HG02623 (cell line): ENCODE measurements at regions not wholly inside any gene's neighbourhood (a gene's known extent, or its start where the extent isn't known, plus 50 kb on each side); places are given as distances from the start of the nearest gene placed in this dataset.

ENCODE experiments used
- ATAC-seq: cut with Tn5 transposase; IDR thresholded peaks from one replicate; pipeline ENCODE4 v1.9.1; 2021; ENCODE audit warnings: moderate library complexity; ENCODE audit not compliant: unreplicated experiment

- ATAC-seq = no peak
Measured at GRCh38 chr10:6888434-6888833, 308.4 kb upstream of the PRKCQ start.

- ATAC-seq = no peak
Measured at GRCh38 chr10:6885284-6885683, 305.2 kb upstream of the PRKCQ start.

DNA sequence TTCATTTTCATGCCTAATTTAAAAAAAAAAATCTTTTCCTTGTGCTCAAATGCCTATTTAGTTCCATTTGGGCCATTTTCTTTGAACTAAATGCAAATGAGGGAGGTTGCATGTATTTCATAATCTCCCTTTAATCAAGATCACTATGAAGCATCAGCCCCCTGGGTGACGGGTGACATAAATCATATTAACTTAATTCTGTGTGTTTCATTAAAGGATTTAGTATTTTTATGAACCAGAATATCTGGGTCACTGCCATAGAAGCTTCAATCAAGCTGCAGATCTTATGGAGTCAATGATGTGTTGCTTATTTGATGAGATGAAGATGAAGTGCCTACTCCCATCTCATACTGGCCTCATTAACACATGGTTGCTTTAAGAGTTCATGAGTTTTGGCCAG, 301.9 kb upstream of the PRKCQ start:
- ATAC-seq = no peak

DNA sequence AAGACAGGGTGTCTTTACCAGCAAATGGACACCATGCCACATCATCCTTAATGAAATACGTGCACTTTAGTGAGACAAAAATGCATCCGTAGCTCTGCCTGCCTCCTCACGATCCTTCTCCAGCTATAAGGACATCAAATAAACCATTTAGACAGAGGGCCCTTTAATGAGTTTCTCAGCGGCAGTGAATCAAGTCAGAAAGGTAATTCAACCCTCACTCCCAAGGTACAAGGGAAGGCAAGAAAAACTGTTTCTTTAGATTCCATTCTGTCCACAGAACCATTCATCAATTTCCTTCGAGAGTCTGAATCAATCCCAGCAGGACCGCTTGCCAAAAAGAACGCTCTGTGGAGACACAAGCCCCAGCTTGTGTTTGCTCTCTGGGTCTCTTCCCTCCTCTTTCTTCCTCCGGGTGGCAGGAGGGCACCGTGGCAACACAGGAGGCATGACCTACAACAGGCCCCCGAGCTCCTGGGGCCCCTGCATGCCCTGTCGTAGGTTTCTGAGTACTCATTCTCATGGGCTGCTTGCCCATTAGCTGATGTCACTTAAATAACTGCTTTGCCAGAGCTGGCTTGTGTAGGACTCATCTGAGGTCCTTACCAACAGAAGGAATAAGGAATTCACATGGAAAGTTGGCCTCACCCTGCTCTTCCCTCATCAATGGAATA, 297.8 kb upstream of the PRKCQ start:
- no peak for ATAC-seq

DNA sequence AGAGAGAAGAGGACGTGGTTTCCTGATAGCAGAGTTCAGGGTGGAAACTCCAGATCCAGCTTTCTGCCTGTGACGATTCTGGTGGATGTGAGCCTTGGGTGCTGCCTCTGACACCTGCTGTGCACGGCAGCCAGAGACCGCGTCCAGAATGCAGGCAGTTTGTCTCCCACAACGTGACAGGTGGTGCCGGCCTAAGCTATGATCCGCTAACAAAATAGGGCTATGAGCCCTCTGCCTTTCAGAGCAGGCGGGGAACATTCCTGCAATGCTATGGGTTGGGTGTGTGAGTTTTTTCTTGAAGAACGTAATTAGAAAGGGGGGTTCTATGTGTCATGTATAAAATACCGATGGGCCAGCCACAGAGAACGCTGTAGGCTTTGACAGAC, 297.3 kb upstream of the PRKCQ start:
- no peak for ATAC-seq

DNA sequence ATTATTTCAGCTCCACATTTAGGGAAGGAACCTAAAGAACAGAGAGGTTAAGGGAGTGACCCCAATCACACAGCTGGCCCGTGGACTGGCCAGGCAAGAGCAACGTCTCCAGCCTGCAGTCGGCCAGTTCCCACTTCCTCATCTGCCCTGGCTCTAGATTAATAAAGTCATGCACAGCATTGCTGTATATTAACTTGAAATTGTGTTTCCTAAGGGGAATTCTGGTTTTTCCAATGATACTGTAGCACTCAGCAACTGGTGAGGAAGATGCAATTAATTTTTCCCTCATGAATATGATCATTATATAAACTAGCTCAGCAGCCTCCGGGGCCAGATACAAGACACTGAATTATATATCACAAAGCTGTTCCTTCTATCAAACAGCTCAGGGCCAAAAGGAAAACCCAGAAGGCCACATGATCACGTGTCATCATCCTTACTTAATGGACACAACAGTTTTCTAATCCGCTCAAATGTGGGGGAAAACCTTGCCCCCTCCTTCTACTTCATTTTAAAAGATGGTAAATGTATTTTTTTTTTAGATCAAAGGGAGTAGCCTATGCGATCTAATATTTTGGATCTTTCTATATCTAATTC, 295.3 kb upstream of the PRKCQ start:
- ATAC-seq = no peak

GRCh38 chr10:6871128-6871527, 291.1 kb upstream of the PRKCQ start:
- ATAC-seq = no peak

DNA sequence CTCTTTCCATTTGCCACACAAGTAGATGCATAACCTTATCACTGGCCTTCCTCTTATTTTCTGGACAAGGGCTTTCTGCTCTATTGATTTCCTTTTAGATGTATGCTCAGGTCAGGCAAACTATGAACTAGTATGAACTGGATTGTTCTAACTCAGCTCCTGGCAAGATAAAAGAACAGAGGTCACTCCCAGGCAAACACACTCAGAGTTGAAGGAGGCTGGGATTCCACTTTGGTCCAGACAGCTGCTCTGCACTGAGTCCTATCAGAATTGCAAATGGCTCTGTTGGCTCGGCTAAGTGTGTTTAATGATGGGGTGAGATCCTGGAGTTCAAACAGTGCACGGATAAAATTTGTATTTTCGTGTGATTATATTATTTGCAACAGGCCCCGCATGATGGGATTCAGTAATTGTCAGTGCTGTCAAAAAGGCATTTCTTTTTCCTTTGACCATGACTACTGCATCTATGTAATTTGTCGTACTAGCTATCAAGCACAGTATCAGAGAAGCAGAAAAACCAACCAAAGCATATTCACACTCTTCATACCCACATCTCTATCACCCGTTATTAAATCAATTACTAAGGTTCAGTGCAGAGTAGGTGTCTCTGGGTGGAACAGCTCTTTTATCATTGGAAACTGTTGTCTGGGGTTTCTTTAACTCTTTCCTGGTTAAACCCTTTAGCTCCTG, 288.1 kb upstream of the PRKCQ start:
- ATAC-seq = no peak

GRCh38 chr10:6866757-6867156, 286.7 kb upstream of the PRKCQ start:
- no peak for ATAC-seq

DNA sequence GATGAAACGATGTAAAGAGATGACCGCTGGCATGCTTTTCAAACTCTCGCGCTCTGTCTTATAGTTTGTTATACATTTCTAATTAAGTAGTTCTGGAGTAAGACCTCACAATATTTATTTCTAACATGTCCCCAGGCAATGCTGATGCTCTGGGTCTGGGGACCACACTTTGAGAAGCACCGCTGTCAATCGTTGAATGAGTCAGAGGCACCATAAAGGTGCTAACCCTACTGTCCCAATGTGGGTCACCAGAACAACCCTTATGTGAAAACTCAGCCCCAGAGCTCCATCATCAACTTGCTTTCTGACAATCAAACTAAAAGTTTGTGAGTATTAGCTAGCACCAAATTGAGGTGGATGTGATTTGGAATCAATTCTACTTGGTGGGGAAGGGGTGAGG, 284.1 kb upstream of the PRKCQ start:
- ATAC-seq = no peak

DNA sequence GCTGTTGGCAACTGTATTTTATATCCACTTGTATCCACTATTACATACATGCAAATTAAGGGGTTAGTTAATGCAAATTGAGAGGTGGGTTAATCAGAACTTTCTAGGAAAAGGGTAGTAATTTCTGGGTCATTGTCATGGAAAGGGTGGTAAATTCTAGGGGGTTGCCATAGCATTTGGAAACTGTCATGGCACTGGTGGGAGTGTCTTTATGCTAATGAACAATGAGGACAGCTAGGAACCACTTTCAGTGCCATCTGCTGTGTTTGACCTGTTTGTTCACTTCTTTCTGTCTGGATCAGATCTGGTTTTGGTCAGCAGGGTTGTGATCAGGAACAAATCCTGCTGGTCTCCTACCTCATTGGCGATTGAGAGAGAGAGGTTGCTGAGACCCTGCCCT, 283.3 kb upstream of the PRKCQ start:
- no peak for ATAC-seq

GRCh38 chr10:6850452-6850851, 270.4 kb upstream of the PRKCQ start:
- ATAC-seq = no peak

- no peak for ATAC-seq
Measured at GRCh38 chr10:6847561-6847960, 267.5 kb upstream of the PRKCQ start.

GRCh38 chr10:6843894-6844650, 264.0 kb upstream of the PRKCQ start:
- no peak for ATAC-seq

DNA sequence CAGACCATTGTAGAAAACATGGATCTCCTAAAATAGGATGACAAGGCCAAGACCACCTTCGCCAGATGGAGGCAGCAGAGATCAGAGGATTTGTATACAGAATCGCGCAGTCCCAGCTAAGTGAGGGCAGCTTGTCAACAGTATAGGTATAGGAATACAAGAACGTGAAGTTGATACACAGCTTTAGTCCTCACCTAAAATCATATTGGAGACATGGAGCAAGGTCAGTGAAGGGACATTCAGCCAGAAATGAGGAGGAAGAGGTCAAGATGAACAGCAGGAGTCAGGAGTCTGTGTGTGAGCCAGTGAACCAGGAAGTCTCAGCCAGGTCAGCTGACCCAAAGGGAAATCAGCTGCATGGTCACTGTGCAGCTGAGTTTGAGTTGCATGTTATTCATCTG, 263.4 kb upstream of the PRKCQ start:
- ATAC-seq = no peak

DNA sequence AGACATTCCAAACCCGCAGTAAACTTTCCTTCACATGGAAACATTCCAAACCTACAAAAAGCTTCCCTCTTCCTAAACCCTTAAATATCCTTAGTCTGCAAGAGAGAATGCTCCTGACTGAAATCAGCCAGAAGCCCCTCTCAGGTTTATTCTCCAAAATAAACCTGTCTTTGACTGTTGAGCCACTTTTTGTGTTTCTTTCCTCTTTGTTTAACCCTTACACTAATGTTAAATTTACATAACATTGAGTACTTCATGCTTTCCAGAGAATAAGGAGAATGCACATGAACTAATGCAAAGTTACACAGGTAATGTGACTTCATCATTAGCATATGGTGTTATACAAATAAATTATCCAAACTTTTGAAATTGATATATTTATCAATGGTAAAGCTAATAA, 262.6 kb upstream of the PRKCQ start:
- ATAC-seq = no peak

GRCh38 chr10:6841761-6842160, 261.7 kb upstream of the PRKCQ start:
- no peak for ATAC-seq

- ATAC-seq = no peak
Measured at GRCh38 chr10:6840766-6841165, 260.7 kb upstream of the PRKCQ start.

DNA sequence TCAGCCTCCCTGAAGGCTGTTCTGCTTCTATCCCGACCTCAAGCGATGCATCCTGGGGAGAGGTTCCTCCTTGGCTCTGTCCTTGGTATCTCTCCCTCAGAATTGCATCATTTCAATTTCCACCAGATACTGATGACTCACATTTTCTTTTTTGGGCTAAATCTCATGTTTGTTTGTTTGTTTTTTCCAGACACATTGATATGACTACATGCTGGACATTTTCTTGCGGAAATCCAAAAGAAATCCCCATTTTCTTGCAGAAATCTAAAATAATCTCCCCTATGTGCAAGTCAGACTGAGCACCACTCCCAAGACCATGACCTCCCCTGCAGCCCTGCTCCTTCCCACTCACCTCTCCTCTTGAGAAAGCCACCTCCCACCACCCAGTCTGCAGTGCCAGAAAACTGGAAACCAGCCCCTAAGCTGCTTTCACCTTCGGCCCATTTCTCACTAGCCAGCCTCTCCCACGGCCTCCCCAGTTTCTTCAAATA, 260.2 kb upstream of the PRKCQ start:
- no peak for ATAC-seq

GRCh38 chr10:6838118-6838517, 258.0 kb upstream of the PRKCQ start:
- ATAC-seq = no peak

DNA sequence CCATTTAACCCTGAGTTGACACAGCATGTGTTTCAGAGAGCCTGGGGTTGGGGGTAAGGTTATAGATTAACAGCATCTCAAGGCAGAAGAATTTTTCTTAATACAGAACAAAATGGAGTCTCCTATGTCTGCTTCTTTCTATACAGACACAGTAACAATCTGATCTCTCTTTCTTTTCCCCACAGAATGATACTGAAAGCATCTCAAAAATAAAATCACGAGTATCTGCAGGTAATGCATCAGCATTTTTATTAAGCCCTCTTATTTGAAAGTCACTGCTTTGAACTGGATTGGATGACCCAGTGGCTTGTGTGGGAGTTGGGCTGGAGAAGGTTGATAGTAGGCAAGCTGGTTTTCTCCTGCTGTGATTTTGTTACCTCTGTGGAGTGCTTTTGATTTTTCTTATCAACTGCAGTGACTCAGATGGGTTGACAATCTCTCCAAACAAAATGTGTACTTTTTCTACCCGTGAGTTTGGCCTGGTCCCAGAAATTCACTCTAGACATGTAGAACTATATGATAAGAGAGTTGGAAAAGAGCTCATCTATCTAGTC, 253.5 kb upstream of the PRKCQ start:
- no peak for ATAC-seq
